ENCODE measurements at regions not wholly inside any gene's neighbourhood (a gene's known extent, or its start where the extent isn't known, plus 50 kb on each side); places are given as distances from the start of the nearest gene placed in this dataset.

DNA sequence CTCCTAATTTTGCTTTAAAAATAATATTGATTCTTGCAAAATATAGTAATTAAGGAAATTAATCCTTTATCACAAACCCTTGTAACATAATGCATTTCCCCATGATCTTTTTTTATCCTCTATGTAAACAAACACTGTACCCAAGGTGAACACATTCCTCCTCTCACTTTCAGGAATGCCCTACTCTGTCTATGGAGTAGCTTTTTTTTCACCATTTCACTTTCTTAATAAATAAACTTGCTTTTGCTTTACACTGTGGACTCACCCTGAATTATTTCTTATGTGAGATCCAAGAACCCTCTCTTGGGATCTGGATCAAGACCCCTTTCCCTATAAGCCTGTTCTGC lies 90.5 kb upstream of the LRRN1 start:
- no peak overlapping the region for H3K4me3 ChIP-seq
- no peaks in the 10 kb centered on the region for H3K4me1 ChIP-seq
- in situ Hi-C loops (cut with MboI; ENCODE audit: low pct_ligation_motif_present in 1 of 4, low pct_unique_long_range_greater_than_20kb in 1 of 4, low sequenced_read_pairs in 3 of 4) = no loop called here
- TF ChIP-seq POLR2AphosphoS5 (IDR thresholded peaks at IDR 0.05) = no peak
- no peak for TF ChIP-seq EP300 (IDR thresholded peaks at IDR 0.05; ENCODE audit: low read depth)
- TF ChIP-seq POLR2A (IDR thresholded peaks at IDR 0.05) = no peak
- TF ChIP-seq, protein P1, sequence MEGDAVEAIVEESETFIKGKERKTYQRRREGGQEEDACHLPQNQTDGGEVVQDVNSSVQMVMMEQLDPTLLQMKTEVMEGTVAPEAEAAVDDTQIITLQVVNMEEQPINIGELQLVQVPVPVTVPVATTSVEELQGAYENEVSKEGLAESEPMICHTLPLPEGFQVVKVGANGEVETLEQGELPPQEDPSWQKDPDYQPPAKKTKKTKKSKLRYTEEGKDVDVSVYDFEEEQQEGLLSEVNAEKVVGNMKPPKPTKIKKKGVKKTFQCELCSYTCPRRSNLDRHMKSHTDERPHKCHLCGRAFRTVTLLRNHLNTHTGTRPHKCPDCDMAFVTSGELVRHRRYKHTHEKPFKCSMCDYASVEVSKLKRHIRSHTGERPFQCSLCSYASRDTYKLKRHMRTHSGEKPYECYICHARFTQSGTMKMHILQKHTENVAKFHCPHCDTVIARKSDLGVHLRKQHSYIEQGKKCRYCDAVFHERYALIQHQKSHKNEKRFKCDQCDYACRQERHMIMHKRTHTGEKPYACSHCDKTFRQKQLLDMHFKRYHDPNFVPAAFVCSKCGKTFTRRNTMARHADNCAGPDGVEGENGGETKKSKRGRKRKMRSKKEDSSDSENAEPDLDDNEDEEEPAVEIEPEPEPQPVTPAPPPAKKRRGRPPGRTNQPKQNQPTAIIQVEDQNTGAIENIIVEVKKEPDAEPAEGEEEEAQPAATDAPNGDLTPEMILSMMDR (IDR thresholded peaks at IDR 0.05) = no peak
- H3K27me3 ChIP-seq = no peaks in the 10 kb centered on the region
- no peak overlapping the region for H3K27ac ChIP-seq
- no peaks in the 10 kb centered on the region for H3K9me3 ChIP-seq
- no peak for DNase-seq
- H3K36me3 ChIP-seq = no peaks in the 10 kb centered on the region
- intact Hi-C loops (cut with DNase I; ENCODE audit: low total_unique reads) = no loop called here

DNA sequence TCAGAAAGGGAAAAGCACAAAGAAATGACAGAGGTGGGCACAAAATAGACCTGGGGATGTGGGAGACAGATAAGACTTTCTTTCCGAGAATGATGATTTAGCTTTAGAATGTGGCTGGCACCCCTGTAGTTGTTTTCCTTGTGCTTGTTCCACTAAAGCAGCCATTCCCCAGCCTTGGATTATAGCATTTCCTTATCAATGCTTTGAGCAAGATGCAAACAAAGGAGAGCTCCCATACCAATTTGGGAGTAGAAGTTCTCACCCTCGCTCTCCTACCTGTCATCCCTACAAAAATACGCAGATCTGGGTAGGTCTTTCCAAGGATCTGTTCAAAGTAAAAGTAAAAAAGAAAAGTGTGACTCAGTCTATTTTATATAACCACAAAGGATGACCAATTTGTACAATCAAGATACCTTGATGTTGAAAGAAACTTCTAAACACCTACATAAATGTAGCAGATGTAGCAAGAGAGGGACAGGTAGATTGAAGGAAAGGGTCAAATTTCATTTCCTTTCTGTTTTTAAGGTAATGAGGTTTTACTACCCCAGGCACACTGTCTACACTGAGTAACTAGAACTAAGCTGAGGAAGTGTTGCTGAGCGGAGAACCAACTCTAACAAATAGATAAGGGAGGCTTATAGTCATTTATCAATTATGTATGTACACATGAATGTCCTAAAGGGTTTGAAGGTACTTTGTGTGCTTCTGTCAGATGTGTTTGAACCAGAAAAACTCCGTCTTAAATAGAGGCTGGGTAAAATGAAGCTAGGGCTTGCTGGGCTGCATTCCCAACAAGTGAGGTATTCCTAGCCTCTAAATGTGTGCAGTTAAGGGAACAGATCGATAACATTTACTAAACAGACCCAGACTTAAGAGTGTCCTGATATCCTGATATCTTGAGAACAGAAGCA lies 91.1 kb upstream of the LRRN1 start:
- no peaks in the 10 kb centered on the region for H3K27me3 ChIP-seq
- H3K36me3 ChIP-seq = no peaks in the 10 kb centered on the region
- no peaks in the 10 kb centered on the region for H3K9me3 ChIP-seq
- no peak for TF ChIP-seq POLR2A (IDR thresholded peaks at IDR 0.05)
- no peak for TF ChIP-seq POLR2AphosphoS5 (IDR thresholded peaks at IDR 0.05)
- TF ChIP-seq, protein P1 (IDR thresholded peaks at IDR 0.05) = no peak
- no peak for TF ChIP-seq EP300 (IDR thresholded peaks at IDR 0.05; ENCODE audit: low read depth)
- no peak for DNase-seq
- H3K27ac ChIP-seq = no peak overlapping the region
- intact Hi-C loops (cut with DNase I; ENCODE audit: low total_unique reads) (no loop called here), in situ Hi-C loops (cut with MboI; ENCODE audit: low pct_ligation_motif_present in 1 of 4, low pct_unique_long_range_greater_than_20kb in 1 of 4, low sequenced_read_pairs in 3 of 4) (no loop called here)
- 79 to 81% methylated on average over 5 to 6 of the region's 6 CpGs for WGBS, 2 donors (ENCODE audit: low coverage in 1 of 2)
- no peaks in the 10 kb centered on the region for H3K4me1 ChIP-seq
- H3K4me3 ChIP-seq = no peak overlapping the region

DNA sequence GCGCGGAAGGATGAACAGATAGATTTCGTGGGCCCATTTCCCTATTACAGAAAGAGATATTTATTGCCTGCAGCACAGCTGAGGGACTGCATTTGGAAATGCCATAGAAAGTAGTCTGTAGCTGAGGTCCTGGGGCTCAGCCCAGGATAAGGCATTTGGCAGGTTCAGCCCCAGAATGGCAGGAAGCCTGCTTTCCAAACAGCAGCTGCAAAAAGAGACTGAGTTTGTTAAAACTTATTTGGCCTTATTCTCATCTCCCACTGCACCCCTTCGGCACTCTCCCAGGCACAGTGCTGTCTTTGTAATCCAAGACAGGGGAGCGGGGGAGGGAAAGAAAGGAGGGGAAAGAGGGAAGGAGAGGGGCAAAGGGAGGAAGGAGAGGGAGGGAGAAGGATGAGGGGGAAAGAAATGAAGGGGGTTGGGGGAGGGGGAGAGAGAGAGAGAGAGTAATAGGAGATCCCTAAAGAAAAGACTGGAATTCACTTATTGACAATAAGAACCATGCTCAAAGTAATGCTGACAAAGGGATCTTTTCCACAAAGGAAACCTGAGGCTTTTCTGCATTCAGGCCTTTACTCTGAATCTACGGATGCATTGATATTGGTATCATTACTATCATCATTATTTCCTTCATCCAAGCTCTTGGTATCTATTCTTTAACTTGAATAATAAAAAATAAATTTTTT lies 94.0 kb upstream of the LRRN1 start:
- Histone ChIP-seq H3K27ac (no peak overlapping the region), H3K4me1 (no peaks in the 10 kb centered on the region), H3K36me3 (no peaks in the 10 kb centered on the region), H3K4me3 (no peak overlapping the region), H3K27me3 (no peaks in the 10 kb centered on the region), H3K9me3 (no peaks in the 10 kb centered on the region)
- TF ChIP-seq POLR2AphosphoS5 (IDR thresholded peaks at IDR 0.05) (no peak), POLR2A (IDR thresholded peaks at IDR 0.05) (no peak), EP300 (IDR thresholded peaks at IDR 0.05; ENCODE audit: low read depth) (no peak)
- TF ChIP-seq, protein P1 (IDR thresholded peaks at IDR 0.05) = no peak
- no peak for DNase-seq
- intact Hi-C loops (cut with DNase I; ENCODE audit: low total_unique reads) (no loop called here), in situ Hi-C loops (cut with MboI; ENCODE audit: low pct_ligation_motif_present in 1 of 4, low pct_unique_long_range_greater_than_20kb in 1 of 4, low sequenced_read_pairs in 3 of 4) (no loop called here)
- 47 to 56% methylated on average over 4 to 6 of the region's 6 CpGs for WGBS, 2 donors (ENCODE audit: low coverage in 1 of 2)

DNA sequence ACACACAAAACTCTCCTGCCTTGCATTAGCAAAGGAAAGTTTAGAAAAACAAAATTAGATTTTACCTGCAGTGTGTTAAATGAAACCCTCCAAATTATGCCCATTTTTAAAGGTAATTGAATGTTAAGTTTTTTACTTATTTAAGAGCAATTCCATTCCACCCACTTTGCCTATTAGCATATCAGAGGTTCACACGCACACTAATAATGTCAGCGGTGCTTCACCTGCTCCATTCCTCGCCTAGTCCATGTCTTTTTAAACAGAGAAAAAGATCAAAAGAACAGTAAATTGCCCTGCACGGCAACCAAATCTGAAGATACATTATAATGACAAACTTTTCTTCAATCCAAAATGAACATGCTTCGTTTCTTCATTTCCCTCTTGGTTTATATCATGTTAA lies 97.3 kb upstream of the LRRN1 start:
- H3K9me3 ChIP-seq = no peaks in the 10 kb centered on the region
- no peaks in the 10 kb centered on the region for H3K36me3 ChIP-seq
- WGBS, 2 donors (ENCODE audit: low coverage in 1 of 2) = 79 to 84% methylated on average over 5 of the region's 5 CpGs
- no peak for DNase-seq
- no peak overlapping the region for H3K4me3 ChIP-seq
- no peaks in the 10 kb centered on the region for H3K4me1 ChIP-seq
- in situ Hi-C loops (cut with MboI; ENCODE audit: low pct_ligation_motif_present in 1 of 4, low pct_unique_long_range_greater_than_20kb in 1 of 4, low sequenced_read_pairs in 3 of 4) = no loop called here
- no peaks in the 10 kb centered on the region for H3K27me3 ChIP-seq
- no peak overlapping the region for H3K27ac ChIP-seq
- TF ChIP-seq POLR2AphosphoS5 (IDR thresholded peaks at IDR 0.05) (no peak), EP300 (IDR thresholded peaks at IDR 0.05; ENCODE audit: low read depth) (no peak), POLR2A (IDR thresholded peaks at IDR 0.05) (no peak)
- TF ChIP-seq, protein P1 (IDR thresholded peaks at IDR 0.05) = no peak
- intact Hi-C loops (cut with DNase I; ENCODE audit: low total_unique reads) = no loop called here

Measured in transverse colon (tissue), 4 donors.